SK-N-SH treated with all-trans-retinoic acid at 6 μM for 48 hours (cell line): ENCODE measurements at regions not wholly inside any gene's neighbourhood (a gene's known extent, or its start where the extent isn't known, plus 50 kb on each side); places are given as distances from the start of the nearest gene placed in this dataset.

Experiments used
- BACH2 ChIP-seq: fragments of 250-450 bp; sonication (Bioruptor Pico); IDR thresholded peaks from 2 replicates; pipeline ENCODE4 v1.9.0; 2021; ENCODE audit warnings: mild to moderate bottlenecking, borderline replicate concordance
- CREB5 ChIP-seq: fragments of 250-450 bp; sonication (Bioruptor Pico); IDR thresholded peaks from 2 replicates; pipeline ENCODE4 v1.5.1; 2020; ENCODE audit warnings: low read depth, mild to moderate bottlenecking, moderate library complexity
- CSRNP3 ChIP-seq: fragments of 250-450 bp; sonication (Bioruptor Pico); IDR thresholded peaks from 2 replicates; pipeline ENCODE4 v1.5.1; 2021; ENCODE audit warnings: mild to moderate bottlenecking, moderate library complexity
- ESRRG ChIP-seq: fragments of 250-450 bp; sonication (Bioruptor Pico); IDR thresholded peaks from 2 replicates; pipeline ENCODE4 v1.6.1; 2021; ENCODE audit warnings: mild to moderate bottlenecking
- GLIS3 ChIP-seq: fragments of 250-450 bp; sonication (Bioruptor Pico); IDR thresholded peaks from 2 replicates; pipeline ENCODE4 v1.5.0; 2020; ENCODE audit warnings: mild to moderate bottlenecking, moderate library complexity
- RARB ChIP-seq: fragments of 250-450 bp; sonication (Bioruptor Pico); IDR thresholded peaks from 2 replicates; pipeline ENCODE4 v1.8.0; 2021; ENCODE audit warnings: mild to moderate bottlenecking, moderate library complexity
- ZFP3 ChIP-seq: fragments of 250-450 bp; sonication (Bioruptor Pico); IDR thresholded peaks from 2 replicates; pipeline ENCODE4 v1.5.0; 2020; ENCODE audit warnings: mild to moderate bottlenecking, moderate library complexity
- ZFP30 ChIP-seq: fragments of 450-650 bp; formaldehyde crosslinking; IDR thresholded peaks from 2 replicates; pipeline ENCODE4 v1.5.0; 2022; ENCODE audit warnings: mild to moderate bottlenecking, moderate library complexity
- ZNF565 ChIP-seq: fragments of 450-650 bp; formaldehyde crosslinking; conservative IDR thresholded peaks from 2 replicates; pipeline ENCODE4 v1.5.0; 2020; ENCODE audit warnings: low read depth, mild to moderate bottlenecking, moderate library complexity
- ZNF70 ChIP-seq: fragments of 450-650 bp; formaldehyde crosslinking; IDR thresholded peaks from 2 replicates; pipeline ENCODE4 v1.5.0; 2020; ENCODE audit warnings: mild to moderate bottlenecking, moderate library complexity
- ZNF8 ChIP-seq: fragments of 450-650 bp; formaldehyde crosslinking; IDR thresholded peaks from 2 replicates; pipeline ENCODE4 v1.5.0; 2020; ENCODE audit warnings: mild to moderate bottlenecking, moderate library complexity

- TF ChIP-seq ZFP3 (CRISPR knock-in tag) (no peak), RARB (CRISPR knock-in tag) (no peak), GLIS3 (no peak), ZNF565 (no peak), CSRNP3 (CRISPR knock-in tag) (no peak), ZFP30 (no peak), ESRRG (CRISPR knock-in tag) (no peak), BACH2 (CRISPR knock-in tag) (no peak), ZNF8 (no peak), ZNF70 (CRISPR knock-in tag) (no peak), CREB5 (CRISPR knock-in tag) (no peak)
Observed at GRCh38 chr3:59263152-59263551, 213.3 kb upstream of the CFAP20DC start.
